ENCODE measurements at regions not wholly inside any gene's neighbourhood (a gene's known extent, or its start where the extent isn't known, plus 50 kb on each side); places are given as distances from the start of the nearest gene placed in this dataset.

DNA sequence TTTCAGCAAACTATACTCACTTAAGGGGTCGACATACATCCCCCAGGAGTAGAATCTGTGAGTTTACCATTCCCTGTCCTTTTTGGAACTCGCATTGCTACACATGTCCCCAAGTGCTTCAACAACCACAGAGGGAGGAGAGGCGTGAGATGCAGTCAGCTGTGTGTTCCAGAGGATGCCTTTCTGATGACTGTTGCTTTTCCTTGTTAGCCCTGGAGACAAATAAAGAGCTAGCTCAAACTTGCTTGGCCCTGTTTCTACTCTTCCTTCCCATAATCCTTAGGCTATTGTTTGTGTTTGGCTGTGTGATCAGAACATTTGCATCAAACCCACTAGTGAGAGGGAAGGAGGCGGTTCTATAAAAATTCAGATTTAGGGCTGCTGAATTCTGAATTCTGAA is 264.0 kb downstream of the ENGASE start:
- Histone ChIP-seq H3K27me3 (no peaks in the 10 kb centered on the region), H3K4me3 (no peak overlapping the region), H3K4me1 (no peaks in the 10 kb centered on the region), H3K9me3 (no peaks in the 10 kb centered on the region), H3K27ac (no peak overlapping the region), H3K36me3 (no peaks in the 10 kb centered on the region)
- DNase-seq, result no peak
- intact Hi-C loops (cut with DNase I; ENCODE audit: low total_unique reads), result no loop called here
- no peak for TF ChIP-seq POLR2A (IDR thresholded peaks at IDR 0.05)
- TF ChIP-seq, protein P1, sequence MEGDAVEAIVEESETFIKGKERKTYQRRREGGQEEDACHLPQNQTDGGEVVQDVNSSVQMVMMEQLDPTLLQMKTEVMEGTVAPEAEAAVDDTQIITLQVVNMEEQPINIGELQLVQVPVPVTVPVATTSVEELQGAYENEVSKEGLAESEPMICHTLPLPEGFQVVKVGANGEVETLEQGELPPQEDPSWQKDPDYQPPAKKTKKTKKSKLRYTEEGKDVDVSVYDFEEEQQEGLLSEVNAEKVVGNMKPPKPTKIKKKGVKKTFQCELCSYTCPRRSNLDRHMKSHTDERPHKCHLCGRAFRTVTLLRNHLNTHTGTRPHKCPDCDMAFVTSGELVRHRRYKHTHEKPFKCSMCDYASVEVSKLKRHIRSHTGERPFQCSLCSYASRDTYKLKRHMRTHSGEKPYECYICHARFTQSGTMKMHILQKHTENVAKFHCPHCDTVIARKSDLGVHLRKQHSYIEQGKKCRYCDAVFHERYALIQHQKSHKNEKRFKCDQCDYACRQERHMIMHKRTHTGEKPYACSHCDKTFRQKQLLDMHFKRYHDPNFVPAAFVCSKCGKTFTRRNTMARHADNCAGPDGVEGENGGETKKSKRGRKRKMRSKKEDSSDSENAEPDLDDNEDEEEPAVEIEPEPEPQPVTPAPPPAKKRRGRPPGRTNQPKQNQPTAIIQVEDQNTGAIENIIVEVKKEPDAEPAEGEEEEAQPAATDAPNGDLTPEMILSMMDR (IDR thresholded peaks at IDR 0.05), result no peak

- TF ChIP-seq POLR2A (IDR thresholded peaks at IDR 0.05), result no peak
- TF ChIP-seq, protein P1 (IDR thresholded peaks at IDR 0.05), result no peak
- Histone ChIP-seq H3K36me3 (no peaks in the 10 kb centered on the region), H3K4me1 (no peaks in the 10 kb centered on the region), H3K4me3 (no peak overlapping the region), H3K9me3 (no peaks in the 10 kb centered on the region), H3K27ac (no peak overlapping the region), H3K27me3 (no peaks in the 10 kb centered on the region)
- intact Hi-C loops (cut with DNase I; ENCODE audit: low total_unique reads), result no loop called here
- no peak for DNase-seq
Measured at GRCh38 chr17:79338152-79338551, 263.5 kb downstream of the ENGASE start.

- TF ChIP-seq, protein P1 (IDR thresholded peaks at IDR 0.05), result no peak
- TF ChIP-seq POLR2A (IDR thresholded peaks at IDR 0.05), result no peak
- intact Hi-C loops (cut with DNase I; ENCODE audit: low total_unique reads), result no loop called here
Measured at GRCh38 chr17:79337053-79337452, 262.4 kb downstream of the ENGASE start.

DNA sequence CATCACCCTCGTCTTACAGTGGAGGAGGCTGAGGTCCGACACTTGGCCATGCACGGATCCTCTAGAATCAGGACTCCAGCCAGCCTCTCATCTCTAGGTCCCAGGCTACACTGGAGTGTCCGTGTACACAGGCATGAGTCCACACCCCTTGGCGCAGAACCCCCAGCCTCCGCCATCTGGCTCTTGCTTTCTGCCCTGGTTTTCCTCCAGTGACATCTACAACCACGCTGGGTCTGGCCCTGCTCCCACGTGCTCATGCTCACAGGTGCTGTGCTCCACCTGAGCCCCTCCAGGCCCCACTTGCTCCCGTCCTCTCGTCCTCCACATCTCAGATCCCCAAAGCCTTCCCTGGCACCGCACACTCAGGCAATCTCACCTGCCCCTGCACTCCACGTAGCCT is 260.8 kb downstream of the ENGASE start:
- H3K9me3 ChIP-seq, result no peaks in the 10 kb centered on the region
- H3K4me1 ChIP-seq, result no peaks in the 10 kb centered on the region
- TF ChIP-seq, protein P1 (IDR thresholded peaks at IDR 0.05), result no peak
- TF ChIP-seq POLR2A (IDR thresholded peaks at IDR 0.05), result no peak
- no peaks in the 10 kb centered on the region for H3K27me3 ChIP-seq
- no peak overlapping the region for H3K27ac ChIP-seq
- intact Hi-C loops (cut with DNase I; ENCODE audit: low total_unique reads), result no loop called here
- no peaks in the 10 kb centered on the region for H3K36me3 ChIP-seq
- H3K4me3 ChIP-seq, result no peak overlapping the region
- no peak for DNase-seq

More at GRCh38 chr17:79337053-79337452, 262.4 kb downstream of the ENGASE start:
- no peak for DNase-seq
- no peak overlapping the region for H3K4me3 ChIP-seq
- H3K9me3 ChIP-seq, result no peaks in the 10 kb centered on the region
- no peaks in the 10 kb centered on the region for H3K4me1 ChIP-seq
- H3K27me3 ChIP-seq, result no peaks in the 10 kb centered on the region
- no peak overlapping the region for H3K27ac ChIP-seq
- no peaks in the 10 kb centered on the region for H3K36me3 ChIP-seq

- intact Hi-C loops (cut with DNase I; ENCODE audit: low total_unique reads), result no loop called here
- no peaks in the 10 kb centered on the region for H3K9me3 ChIP-seq
- TF ChIP-seq POLR2A (IDR thresholded peaks at IDR 0.05), result no peak
- TF ChIP-seq, protein P1 (IDR thresholded peaks at IDR 0.05), result no peak
- no peak overlapping the region for H3K4me3 ChIP-seq
- H3K27ac ChIP-seq, result no peak overlapping the region
- H3K36me3 ChIP-seq, result no peaks in the 10 kb centered on the region
- no peaks in the 10 kb centered on the region for H3K4me1 ChIP-seq
- no peak for DNase-seq
- H3K27me3 ChIP-seq, result no peaks in the 10 kb centered on the region
Measured at GRCh38 chr17:79332011-79332554, 257.5 kb downstream of the ENGASE start.

Measured in uterus (tissue), 3 donors.